SK-N-SH treated with all-trans-retinoic acid at 6 μM for 48 hours (cell line): ENCODE measurements at regions not wholly inside any gene's neighbourhood (a gene's known extent, or its start where the extent isn't known, plus 50 kb on each side); places are given as distances from the start of the nearest gene placed in this dataset.
A peak's percentile ranks its signal among the peaks of the same experiment; 100 is the strongest.

Source experiments
- ATAC-seq: fragments of 200-7000 bp; cut with Tn5 transposase; 3 replicates; pipeline ENCODE4 v1.9.1; 2020; ENCODE audit warnings: mild to moderate bottlenecking, moderate library complexity
- ARNTL ChIP-seq: fragments of 450-650 bp; formaldehyde crosslinking; IDR thresholded peaks from 2 replicates; pipeline ENCODE4 v1.5.0; 2020; ENCODE audit warnings: low read depth, mild to moderate bottlenecking, moderate library complexity, borderline replicate concordance
- BACH2 ChIP-seq: fragments of 250-450 bp; sonication (Bioruptor Pico); IDR thresholded peaks from 2 replicates; pipeline ENCODE4 v1.9.0; 2021; ENCODE audit warnings: mild to moderate bottlenecking, borderline replicate concordance
- CSDC2 ChIP-seq: fragments of 250-450 bp; sonication (Bioruptor Pico); IDR thresholded peaks from 2 replicates; pipeline ENCODE4 v1.5.0; 2020; ENCODE audit warnings: mild to moderate bottlenecking, moderate library complexity
- ESRRG ChIP-seq: fragments of 250-450 bp; sonication (Bioruptor Pico); IDR thresholded peaks from 2 replicates; pipeline ENCODE4 v1.6.1; 2021; ENCODE audit warnings: mild to moderate bottlenecking
- GLIS3 ChIP-seq: fragments of 250-450 bp; sonication (Bioruptor Pico); IDR thresholded peaks from 2 replicates; pipeline ENCODE4 v1.5.0; 2020; ENCODE audit warnings: mild to moderate bottlenecking, moderate library complexity
- ISL1 ChIP-seq: fragments of 250-450 bp; sonication (Bioruptor Pico); IDR thresholded peaks from 2 replicates; pipeline ENCODE4 v2.1.2; 2022; ENCODE audit warnings: mild to moderate bottlenecking, moderate library complexity
- OSR1 ChIP-seq: fragments of 250-450 bp; sonication (Bioruptor Pico); IDR thresholded peaks from 2 replicates; pipeline ENCODE4 v1.8.0; 2022; ENCODE audit warnings: moderate library complexity, mild to moderate bottlenecking, inconsistent platforms
- PPARA ChIP-seq: fragments of 250-450 bp; sonication (Bioruptor Pico); IDR thresholded peaks from 2 replicates; pipeline ENCODE4 v1.5.0; 2020; ENCODE audit warnings: mild to moderate bottlenecking, borderline replicate concordance
- RARB ChIP-seq: fragments of 250-450 bp; sonication (Bioruptor Pico); IDR thresholded peaks from 2 replicates; pipeline ENCODE4 v1.8.0; 2021; ENCODE audit warnings: mild to moderate bottlenecking, moderate library complexity
- SNAI2 ChIP-seq: fragments of 250-450 bp; sonication (Bioruptor Pico); IDR thresholded peaks from 2 replicates; pipeline ENCODE4 v1.5.0; 2020; ENCODE audit warnings: mild to moderate bottlenecking, moderate library complexity
- TCF4 ChIP-seq: fragments of 250-450 bp; sonication (Bioruptor Pico); IDR thresholded peaks from 2 replicates; pipeline ENCODE4 v1.8.0; 2021; ENCODE audit warnings: mild to moderate bottlenecking, moderate library complexity, borderline replicate concordance
- TOX ChIP-seq: fragments of 250-450 bp; sonication (Bioruptor Pico); IDR thresholded peaks from 2 replicates; pipeline ENCODE4 v1.8.0; 2021; ENCODE audit warnings: mild to moderate bottlenecking, moderate library complexity, borderline replicate concordance
- ZC3H10 ChIP-seq: fragments of 250-450 bp; sonication (Bioruptor Pico); IDR thresholded peaks from 2 replicates; pipeline ENCODE4 v1.5.1; 2021; ENCODE audit warnings: mild to moderate bottlenecking, moderate library complexity
- ZFP3 ChIP-seq: fragments of 250-450 bp; sonication (Bioruptor Pico); IDR thresholded peaks from 2 replicates; pipeline ENCODE4 v1.5.0; 2020; ENCODE audit warnings: mild to moderate bottlenecking, moderate library complexity
- ZFP30 ChIP-seq: fragments of 450-650 bp; formaldehyde crosslinking; IDR thresholded peaks from 2 replicates; pipeline ENCODE4 v1.5.0; 2022; ENCODE audit warnings: mild to moderate bottlenecking, moderate library complexity
- ZNF565 ChIP-seq: fragments of 450-650 bp; formaldehyde crosslinking; conservative IDR thresholded peaks from 2 replicates; pipeline ENCODE4 v1.5.0; 2020; ENCODE audit warnings: low read depth, mild to moderate bottlenecking, moderate library complexity
- ZNF70 ChIP-seq: fragments of 450-650 bp; formaldehyde crosslinking; IDR thresholded peaks from 2 replicates; pipeline ENCODE4 v1.5.0; 2020; ENCODE audit warnings: mild to moderate bottlenecking, moderate library complexity
- ZNF8 ChIP-seq: fragments of 450-650 bp; formaldehyde crosslinking; IDR thresholded peaks from 2 replicates; pipeline ENCODE4 v1.5.0; 2020; ENCODE audit warnings: mild to moderate bottlenecking, moderate library complexity
- TF ChIP-seq, protein P1 (sequence below): fragments of 250-450 bp; sonication (Bioruptor Pico); IDR thresholded peaks from 2 replicates; pipeline ENCODE4 v1.8.0; 2021; ENCODE audit warnings: low read depth, mild to moderate bottlenecking, moderate library complexity, borderline replicate concordance
- TF ChIP-seq, protein P2 (sequence below): fragments of 250-450 bp; sonication (Bioruptor Pico); IDR thresholded peaks from 2 replicates; pipeline ENCODE4 v1.8.0; 2020; ENCODE audit warnings: mild to moderate bottlenecking, moderate library complexity, borderline replicate concordance
- TF ChIP-seq, protein P3 (sequence below): fragments of 250-450 bp; sonication (Bioruptor Pico); IDR thresholded peaks from 2 replicates; pipeline ENCODE4 v1.5.1; 2021; ENCODE audit warnings: mild to moderate bottlenecking, moderate library complexity
- TF ChIP-seq, protein P4 (sequence below): fragments of 250-450 bp; sonication (Bioruptor Pico); IDR thresholded peaks from 2 replicates; pipeline ENCODE4 v1.5.1; 2020; ENCODE audit warnings: low read depth, mild to moderate bottlenecking, moderate library complexity
- TF ChIP-seq, protein P5 (sequence below): fragments of 250-450 bp; sonication (Bioruptor Pico); IDR thresholded peaks from 2 replicates; pipeline ENCODE4 v1.5.0; 2020; ENCODE audit warnings: mild to moderate bottlenecking, moderate library complexity

DNA sequence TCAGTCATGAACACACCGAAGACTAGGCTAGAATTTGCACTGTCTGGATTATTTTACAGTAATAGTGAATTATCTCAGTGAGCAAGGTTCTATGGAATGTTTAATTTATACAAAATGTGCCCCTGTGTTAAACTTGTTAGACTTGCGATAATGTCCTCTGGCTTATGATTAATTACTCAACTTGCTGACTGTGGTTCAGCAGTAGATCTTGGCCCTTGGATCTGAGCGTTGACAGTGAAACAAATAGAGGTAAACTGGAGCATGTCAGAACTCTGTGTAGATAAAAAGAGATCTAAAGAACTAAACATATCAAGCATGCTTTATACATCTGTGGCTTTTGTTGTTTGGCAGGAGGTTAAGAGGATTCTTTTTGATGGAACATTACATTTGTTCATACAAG, 407.6 kb downstream of the DSEL start:
- TF ChIP-seq, protein P1, sequence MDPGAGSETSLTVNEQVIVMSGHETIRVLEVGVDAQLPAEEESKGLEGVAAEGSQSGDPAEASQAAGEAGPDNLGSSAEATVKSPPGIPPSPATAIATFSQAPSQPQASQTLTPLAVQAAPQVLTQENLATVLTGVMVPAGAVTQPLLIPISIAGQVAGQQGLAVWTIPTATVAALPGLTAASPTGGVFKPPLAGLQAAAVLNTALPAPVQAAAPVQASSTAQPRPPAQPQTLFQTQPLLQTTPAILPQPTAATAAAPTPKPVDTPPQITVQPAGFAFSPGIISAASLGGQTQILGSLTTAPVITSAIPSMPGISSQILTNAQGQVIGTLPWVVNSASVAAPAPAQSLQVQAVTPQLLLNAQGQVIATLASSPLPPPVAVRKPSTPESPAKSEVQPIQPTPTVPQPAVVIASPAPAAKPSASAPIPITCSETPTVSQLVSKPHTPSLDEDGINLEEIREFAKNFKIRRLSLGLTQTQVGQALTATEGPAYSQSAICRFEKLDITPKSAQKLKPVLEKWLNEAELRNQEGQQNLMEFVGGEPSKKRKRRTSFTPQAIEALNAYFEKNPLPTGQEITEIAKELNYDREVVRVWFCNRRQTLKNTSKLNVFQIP: no peak
- TF ChIP-seq PPARA (CRISPR knock-in tag) (no peak), ZFP3 (CRISPR knock-in tag) (no peak), ZNF8 (CRISPR knock-in tag) (no peak), ZNF565 (CRISPR knock-in tag) (no peak), ZNF70 (CRISPR knock-in tag) (no peak), ISL1 (CRISPR knock-in tag) (no peak), RARB (no peak), CSDC2 (CRISPR knock-in tag) (no peak), TCF4 (CRISPR knock-in tag) (no peak), SNAI2 (no peak), OSR1 (CRISPR knock-in tag) (no peak), ARNTL (no peak), ZC3H10 (no peak), ZFP30 (CRISPR knock-in tag) (no peak), GLIS3 (CRISPR knock-in tag) (no peak)
- TF ChIP-seq, protein P2, sequence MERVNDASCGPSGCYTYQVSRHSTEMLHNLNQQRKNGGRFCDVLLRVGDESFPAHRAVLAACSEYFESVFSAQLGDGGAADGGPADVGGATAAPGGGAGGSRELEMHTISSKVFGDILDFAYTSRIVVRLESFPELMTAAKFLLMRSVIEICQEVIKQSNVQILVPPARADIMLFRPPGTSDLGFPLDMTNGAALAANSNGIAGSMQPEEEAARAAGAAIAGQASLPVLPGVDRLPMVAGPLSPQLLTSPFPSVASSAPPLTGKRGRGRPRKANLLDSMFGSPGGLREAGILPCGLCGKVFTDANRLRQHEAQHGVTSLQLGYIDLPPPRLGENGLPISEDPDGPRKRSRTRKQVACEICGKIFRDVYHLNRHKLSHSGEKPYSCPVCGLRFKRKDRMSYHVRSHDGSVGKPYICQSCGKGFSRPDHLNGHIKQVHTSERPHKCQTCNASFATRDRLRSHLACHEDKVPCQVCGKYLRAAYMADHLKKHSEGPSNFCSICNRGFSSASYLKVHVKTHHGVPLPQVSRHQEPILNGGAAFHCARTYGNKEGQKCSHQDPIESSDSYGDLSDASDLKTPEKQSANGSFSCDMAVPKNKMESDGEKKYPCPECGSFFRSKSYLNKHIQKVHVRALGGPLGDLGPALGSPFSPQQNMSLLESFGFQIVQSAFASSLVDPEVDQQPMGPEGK: no peak
- TF ChIP-seq, protein P3, sequence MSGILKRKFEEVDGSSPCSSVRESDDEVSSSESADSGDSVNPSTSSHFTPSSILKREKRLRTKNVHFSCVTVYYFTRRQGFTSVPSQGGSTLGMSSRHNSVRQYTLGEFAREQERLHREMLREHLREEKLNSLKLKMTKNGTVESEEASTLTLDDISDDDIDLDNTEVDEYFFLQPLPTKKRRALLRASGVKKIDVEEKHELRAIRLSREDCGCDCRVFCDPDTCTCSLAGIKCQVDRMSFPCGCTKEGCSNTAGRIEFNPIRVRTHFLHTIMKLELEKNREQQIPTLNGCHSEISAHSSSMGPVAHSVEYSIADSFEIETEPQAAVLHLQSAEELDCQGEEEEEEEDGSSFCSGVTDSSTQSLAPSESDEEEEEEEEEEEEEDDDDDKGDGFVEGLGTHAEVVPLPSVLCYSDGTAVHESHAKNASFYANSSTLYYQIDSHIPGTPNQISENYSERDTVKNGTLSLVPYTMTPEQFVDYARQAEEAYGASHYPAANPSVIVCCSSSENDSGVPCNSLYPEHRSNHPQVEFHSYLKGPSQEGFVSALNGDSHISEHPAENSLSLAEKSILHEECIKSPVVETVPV (CRISPR knock-in tag): no peak
- TF ChIP-seq, protein P4, sequence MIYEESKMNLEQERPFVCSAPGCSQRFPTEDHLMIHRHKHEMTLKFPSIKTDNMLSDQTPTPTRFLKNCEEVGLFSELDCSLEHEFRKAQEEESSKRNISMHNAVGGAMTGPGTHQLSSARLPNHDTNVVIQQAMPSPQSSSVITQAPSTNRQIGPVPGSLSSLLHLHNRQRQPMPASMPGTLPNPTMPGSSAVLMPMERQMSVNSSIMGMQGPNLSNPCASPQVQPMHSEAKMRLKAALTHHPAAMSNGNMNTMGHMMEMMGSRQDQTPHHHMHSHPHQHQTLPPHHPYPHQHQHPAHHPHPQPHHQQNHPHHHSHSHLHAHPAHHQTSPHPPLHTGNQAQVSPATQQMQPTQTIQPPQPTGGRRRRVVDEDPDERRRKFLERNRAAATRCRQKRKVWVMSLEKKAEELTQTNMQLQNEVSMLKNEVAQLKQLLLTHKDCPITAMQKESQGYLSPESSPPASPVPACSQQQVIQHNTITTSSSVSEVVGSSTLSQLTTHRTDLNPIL (CRISPR knock-in tag): no peak

DNA sequence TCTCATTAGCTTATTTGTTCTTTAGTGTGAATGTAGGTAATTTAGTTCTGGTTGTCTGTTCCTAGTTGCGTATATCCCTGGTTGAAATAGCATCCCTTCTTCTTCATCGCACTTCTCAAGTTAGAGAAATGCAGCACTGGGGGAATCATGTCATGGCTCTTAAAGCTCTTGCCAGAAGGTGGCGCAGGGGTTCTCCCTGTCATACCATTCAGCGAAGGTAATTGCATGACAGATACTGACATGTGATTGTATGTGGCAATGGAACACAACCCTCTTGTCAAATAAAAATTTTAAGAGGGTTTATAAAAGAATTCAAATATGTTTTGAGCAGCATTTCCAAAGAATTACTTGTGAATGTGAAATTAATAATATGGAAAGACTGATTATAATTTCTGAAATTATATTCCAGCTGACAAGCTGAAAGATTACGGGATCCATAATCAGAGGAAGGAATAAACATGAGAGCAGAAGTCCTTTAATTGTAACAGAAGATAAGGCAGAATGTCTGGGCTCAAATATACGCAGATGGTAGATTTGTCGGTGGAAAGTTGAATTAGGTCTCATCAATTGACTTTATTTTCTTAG, 411.7 kb downstream of the DSEL start:
- TF ChIP-seq RARB: no peak
- TF ChIP-seq GLIS3 (CRISPR knock-in tag): no peak
- TF ChIP-seq ZC3H10: no peak
- TF ChIP-seq ARNTL: no peak
- TF ChIP-seq ESRRG (CRISPR knock-in tag): no peak
- TF ChIP-seq TOX (CRISPR knock-in tag): no peak
- no peak for TF ChIP-seq ZNF70 (CRISPR knock-in tag)
- no peak for TF ChIP-seq ZNF8 (CRISPR knock-in tag)
- TF ChIP-seq PPARA (CRISPR knock-in tag): no peak
- no peak for TF ChIP-seq BACH2 (CRISPR knock-in tag)
- no peak for TF ChIP-seq SNAI2
- TF ChIP-seq TCF4 (CRISPR knock-in tag): no peak
- TF ChIP-seq ZFP3 (CRISPR knock-in tag): no peak
- no peak for TF ChIP-seq ISL1 (CRISPR knock-in tag)
- TF ChIP-seq, protein P2: no peak

More for the DNA sequence above, 407.6 kb downstream of the DSEL start:
- no peak for ATAC-seq

DNA sequence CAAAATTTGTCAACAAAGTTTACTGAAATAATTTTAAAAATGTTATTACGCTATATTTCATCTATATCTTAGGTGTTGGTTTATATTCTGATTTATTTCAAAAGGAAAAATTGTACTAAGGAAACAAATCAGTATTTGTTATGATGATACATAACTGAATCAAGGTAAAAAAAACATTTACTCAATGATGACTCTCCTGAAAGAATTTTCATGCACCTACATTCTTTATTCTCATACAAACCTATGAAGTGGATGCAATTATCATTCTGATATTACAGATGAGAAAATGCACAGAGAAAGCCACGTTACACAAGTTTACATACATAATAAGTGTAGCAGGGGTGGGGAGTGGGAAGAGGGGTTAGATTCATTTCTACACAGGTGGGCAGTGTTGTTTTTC, 422.4 kb downstream of the DSEL start:
- no peak for ATAC-seq
- TF ChIP-seq, protein P4 (CRISPR knock-in tag): no peak
- no peak for TF ChIP-seq ZC3H10
- no peak for TF ChIP-seq CSDC2 (CRISPR knock-in tag)
- TF ChIP-seq, protein P5, sequence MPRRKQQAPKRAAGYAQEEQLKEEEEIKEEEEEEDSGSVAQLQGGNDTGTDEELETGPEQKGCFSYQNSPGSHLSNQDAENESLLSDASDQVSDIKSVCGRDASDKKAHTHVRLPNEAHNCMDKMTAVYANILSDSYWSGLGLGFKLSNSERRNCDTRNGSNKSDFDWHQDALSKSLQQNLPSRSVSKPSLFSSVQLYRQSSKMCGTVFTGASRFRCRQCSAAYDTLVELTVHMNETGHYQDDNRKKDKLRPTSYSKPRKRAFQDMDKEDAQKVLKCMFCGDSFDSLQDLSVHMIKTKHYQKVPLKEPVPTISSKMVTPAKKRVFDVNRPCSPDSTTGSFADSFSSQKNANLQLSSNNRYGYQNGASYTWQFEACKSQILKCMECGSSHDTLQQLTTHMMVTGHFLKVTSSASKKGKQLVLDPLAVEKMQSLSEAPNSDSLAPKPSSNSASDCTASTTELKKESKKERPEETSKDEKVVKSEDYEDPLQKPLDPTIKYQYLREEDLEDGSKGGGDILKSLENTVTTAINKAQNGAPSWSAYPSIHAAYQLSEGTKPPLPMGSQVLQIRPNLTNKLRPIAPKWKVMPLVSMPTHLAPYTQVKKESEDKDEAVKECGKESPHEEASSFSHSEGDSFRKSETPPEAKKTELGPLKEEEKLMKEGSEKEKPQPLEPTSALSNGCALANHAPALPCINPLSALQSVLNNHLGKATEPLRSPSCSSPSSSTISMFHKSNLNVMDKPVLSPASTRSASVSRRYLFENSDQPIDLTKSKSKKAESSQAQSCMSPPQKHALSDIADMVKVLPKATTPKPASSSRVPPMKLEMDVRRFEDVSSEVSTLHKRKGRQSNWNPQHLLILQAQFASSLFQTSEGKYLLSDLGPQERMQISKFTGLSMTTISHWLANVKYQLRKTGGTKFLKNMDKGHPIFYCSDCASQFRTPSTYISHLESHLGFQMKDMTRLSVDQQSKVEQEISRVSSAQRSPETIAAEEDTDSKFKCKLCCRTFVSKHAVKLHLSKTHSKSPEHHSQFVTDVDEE (CRISPR knock-in tag): no peak
- TF ChIP-seq SNAI2: no peak
- no peak for TF ChIP-seq ZFP30 (CRISPR knock-in tag)
- no peak for TF ChIP-seq ISL1 (CRISPR knock-in tag)
- TF ChIP-seq ZNF70 (CRISPR knock-in tag): no peak

More for the DNA sequence above, 411.7 kb downstream of the DSEL start:
- peak; percentile 92 for ATAC-seq
